ENCODE measurements at regions not wholly inside any gene's neighbourhood (a gene's known extent, or its start where the extent isn't known, plus 50 kb on each side); places are given as distances from the start of the nearest gene placed in this dataset.

- TF ChIP-seq EZH2 (IDR thresholded peaks at IDR 0.05) (no peak), POLR2AphosphoS5 (IDR thresholded peaks at IDR 0.05; ENCODE audit: borderline replicate concordance, low read depth, low read length) (no peak)
Measured at GRCh38 chr1:172909606-172910326, 141.0 kb downstream of the TNFSF18 start.

Data from SK-N-MC (cell line).